ENCODE measurements at regions not wholly inside any gene's neighbourhood (a gene's known extent, or its start where the extent isn't known, plus 50 kb on each side); places are given as distances from the start of the nearest gene placed in this dataset.
A peak's percentile ranks its signal among the peaks of the same experiment; 100 is the strongest.

GRCh38 chr3:72567474-72567873 is 280.8 kb downstream of the SHQ1 start:
- DNase-seq: no peak

GRCh38 chr3:72565593-72565992 is 282.7 kb downstream of the SHQ1 start:
- ATAC-seq (no peak), DNase-seq (no peak)

More at GRCh38 chr3:72567474-72567873, 280.8 kb downstream of the SHQ1 start:
- no peak for ATAC-seq

- ATAC-seq (no peak), DNase-seq (no peak)
Measured at GRCh38 chr3:72563690-72564370, 284.4 kb downstream of the SHQ1 start.

GRCh38 chr3:72560846-72561675 is 287.2 kb downstream of the SHQ1 start:
- ATAC-seq (no peak), DNase-seq (no peak)

- DNase-seq (no peak), ATAC-seq (no peak)
Measured at GRCh38 chr3:72559385-72559784, 288.9 kb downstream of the SHQ1 start.

GRCh38 chr3:72558001-72558400 is 290.2 kb downstream of the SHQ1 start:
- DNase-seq (no peak), ATAC-seq (no peak)

GRCh38 chr3:72555714-72556113 is 292.5 kb downstream of the SHQ1 start:
- no peak for ATAC-seq
- DNase-seq: no peak

GRCh38 chr3:72554689-72555088 is 293.6 kb downstream of the SHQ1 start:
- ATAC-seq (no peak), DNase-seq (no peak)

- DNase-seq (no peak), ATAC-seq (no peak)
Measured at GRCh38 chr3:72553298-72553697, 294.9 kb downstream of the SHQ1 start.

GRCh38 chr3:72550582-72551262 is 297.5 kb downstream of the SHQ1 start:
- no peak for DNase-seq
- no peak for ATAC-seq

- peak; percentile 49 for ATAC-seq
- DNase-seq: no peak
Measured at GRCh38 chr3:72549761-72550581, 298.3 kb downstream of the SHQ1 start.

GRCh38 chr3:72548981-72549380 is 299.3 kb downstream of the SHQ1 start:
- ATAC-seq (no peak), DNase-seq (no peak)

GRCh38 chr3:72548461-72548860 is 299.8 kb downstream of the SHQ1 start:
- DNase-seq (no peak), ATAC-seq (no peak)

- DNase-seq (no peak), ATAC-seq (no peak)
Measured at GRCh38 chr3:72547183-72547582, 301.1 kb downstream of the SHQ1 start.

GRCh38 chr3:72544239-72544638 is 304.0 kb downstream of the SHQ1 start:
- DNase-seq (no peak), ATAC-seq (no peak)

GRCh38 chr3:72543246-72543645 is 305.0 kb downstream of the SHQ1 start:
- DNase-seq (no peak), ATAC-seq (no peak)

- DNase-seq: no peak
Measured at GRCh38 chr3:72542781-72543180, 305.5 kb downstream of the SHQ1 start.

GRCh38 chr3:72539856-72540255 is 308.4 kb downstream of the SHQ1 start:
- ATAC-seq (no peak), DNase-seq (no peak)

More at GRCh38 chr3:72542781-72543180, 305.5 kb downstream of the SHQ1 start:
- no peak for ATAC-seq

- DNase-seq: no peak
Measured at GRCh38 chr3:72538070-72538745, 310.0 kb downstream of the SHQ1 start.

GRCh38 chr3:72537448-72537847 is 310.8 kb downstream of the SHQ1 start:
- ATAC-seq: no peak
- DNase-seq: no peak

More at GRCh38 chr3:72538070-72538745, 310.0 kb downstream of the SHQ1 start:
- ATAC-seq: peak; percentile 69

- no peak for DNase-seq
- ATAC-seq: no peak
Measured at GRCh38 chr3:72536878-72537267, 311.4 kb downstream of the SHQ1 start.
